ENCODE measurements at regions not wholly inside any gene's neighbourhood (a gene's known extent, or its start where the extent isn't known, plus 50 kb on each side); places are given as distances from the start of the nearest gene placed in this dataset.

GRCh38 chr6:118401325-118401975 is 146.6 kb upstream of the PLN start:
- TF ChIP-seq PPARA (CRISPR knock-in tag; IDR thresholded peaks at IDR 0.05; ENCODE audit: borderline replicate concordance): no peak
- no peak for TF ChIP-seq TSHZ2 (CRISPR knock-in tag; IDR thresholded peaks at IDR 0.05)
